CD4-positive, alpha-beta T cell treated with Interleukin-15 for 4 hours (primary cell): ENCODE measurements at regions not wholly inside any gene's neighbourhood (a gene's known extent, or its start where the extent isn't known, plus 50 kb on each side); places are given as distances from the start of the nearest gene placed in this dataset.

ENCODE experiments used
- DNase-seq: peaks from one replicate; pipeline ENCODE4 v3.0.0-alpha.2; 2020; ENCODE audit warnings: low spot score

GRCh38 chr11:134907636-134908035, 495.6 kb upstream of the B3GAT1 start:
- no peak for DNase-seq

DNA sequence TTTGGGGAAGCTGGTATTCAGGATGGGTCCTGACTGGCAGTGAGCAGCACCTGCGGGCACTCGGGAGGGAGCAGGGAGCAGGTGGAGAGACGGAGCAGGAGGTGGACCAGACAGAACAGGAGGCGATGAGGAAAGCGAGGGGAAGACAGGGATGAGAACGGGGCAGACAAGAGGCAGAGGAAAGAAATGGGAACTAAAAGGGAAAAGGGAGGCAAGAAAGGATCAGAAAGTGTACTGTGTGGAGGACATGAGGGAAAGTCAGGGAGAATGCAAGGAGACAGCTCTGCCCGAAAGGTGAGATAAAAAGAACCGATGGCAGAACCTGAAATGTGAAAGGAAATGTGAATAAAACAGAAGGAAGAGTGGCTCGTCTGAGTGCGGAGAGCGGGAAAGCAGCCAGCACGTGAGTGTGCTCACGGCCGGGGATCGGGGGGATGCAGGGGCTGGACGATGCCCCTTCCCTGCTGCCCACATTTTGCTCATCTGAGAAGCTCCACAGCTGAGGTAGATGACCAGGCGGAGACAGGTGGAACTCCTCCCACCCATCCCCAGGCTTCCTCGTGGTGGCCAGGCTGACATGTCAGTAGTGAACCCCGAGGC, 494.4 kb upstream of the B3GAT1 start:
- no peak for DNase-seq

- DNase-seq, result no peak
Observed at GRCh38 chr11:134905928-134906327, 493.9 kb upstream of the B3GAT1 start.

GRCh38 chr11:134905517-134905916, 493.5 kb upstream of the B3GAT1 start:
- no peak for DNase-seq

GRCh38 chr11:134904103-134904790, 492.2 kb upstream of the B3GAT1 start:
- no peak for DNase-seq

DNA sequence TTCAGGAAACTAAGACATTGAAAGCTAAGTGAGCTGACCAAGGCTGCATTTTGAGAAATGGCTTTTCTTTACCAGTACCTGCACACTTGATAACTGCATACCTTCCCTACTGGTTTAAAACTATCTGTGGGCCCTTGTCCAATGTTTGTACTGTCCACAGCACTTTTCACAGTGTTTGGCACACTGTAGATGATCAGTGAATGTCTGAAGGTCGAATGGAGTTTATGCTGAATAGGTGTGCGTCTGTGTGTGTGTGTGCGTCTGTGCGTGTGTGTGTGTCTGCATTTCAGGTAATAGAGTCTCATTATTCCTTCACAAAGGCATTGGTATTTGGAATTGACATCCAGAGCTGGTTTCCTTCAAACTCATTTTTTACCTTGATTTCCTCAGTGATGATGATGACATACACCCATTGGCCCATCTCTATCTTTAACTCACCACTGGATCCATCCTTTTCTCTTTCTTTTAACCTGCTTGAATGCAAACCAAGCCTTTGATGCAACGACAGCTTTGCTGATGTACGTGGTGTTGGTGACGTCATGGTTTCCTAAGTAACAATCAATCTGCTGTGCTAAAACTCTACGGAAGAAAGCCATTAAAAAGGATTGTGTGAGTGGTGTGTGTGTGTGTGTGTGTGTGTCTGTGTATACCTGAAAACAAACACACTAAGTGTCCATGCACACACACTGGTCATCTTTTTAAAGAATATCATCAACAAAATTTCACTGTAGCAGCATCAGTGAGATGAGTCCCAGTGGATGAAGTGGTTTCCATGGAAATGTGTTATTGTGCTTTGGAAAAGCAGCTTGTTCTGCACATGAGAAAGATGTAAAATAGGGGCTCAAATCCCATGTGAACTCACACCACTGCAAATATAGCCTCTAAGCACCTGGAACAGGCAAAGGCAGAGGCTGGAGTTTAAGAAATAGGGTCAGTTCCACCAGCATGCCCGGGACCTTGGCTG, 490.2 kb upstream of the B3GAT1 start:
- no peak for DNase-seq

DNA sequence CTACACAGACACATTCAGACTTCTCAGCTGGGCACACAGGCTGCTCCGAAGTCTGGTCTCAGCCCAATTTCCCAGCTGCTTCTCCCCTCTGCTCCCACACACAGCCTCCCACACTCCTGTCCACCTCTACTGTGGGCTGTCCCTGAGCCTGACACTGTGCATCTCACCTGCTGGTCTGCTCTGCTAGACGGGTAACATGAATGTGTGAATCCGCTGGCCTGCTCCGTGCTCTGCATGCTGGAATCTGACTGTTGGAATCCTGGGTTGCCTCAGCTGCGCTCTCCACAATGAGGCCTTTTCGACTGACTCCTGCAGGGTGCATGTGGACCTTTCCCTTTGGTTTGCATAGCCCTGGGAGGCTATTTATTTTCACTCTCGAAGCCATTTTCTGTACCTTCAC, 489.5 kb upstream of the B3GAT1 start:
- no peak for DNase-seq

GRCh38 chr11:134893810-134894685, 482.0 kb upstream of the B3GAT1 start:
- no peak for DNase-seq

- DNase-seq, result no peak
Observed at GRCh38 chr11:134890446-134890845, 478.4 kb upstream of the B3GAT1 start.

- DNase-seq, result no peak
Observed at GRCh38 chr11:134889832-134890231, 477.8 kb upstream of the B3GAT1 start.

- DNase-seq, result no peak
Observed at GRCh38 chr11:134888821-134889220, 476.8 kb upstream of the B3GAT1 start.

DNA sequence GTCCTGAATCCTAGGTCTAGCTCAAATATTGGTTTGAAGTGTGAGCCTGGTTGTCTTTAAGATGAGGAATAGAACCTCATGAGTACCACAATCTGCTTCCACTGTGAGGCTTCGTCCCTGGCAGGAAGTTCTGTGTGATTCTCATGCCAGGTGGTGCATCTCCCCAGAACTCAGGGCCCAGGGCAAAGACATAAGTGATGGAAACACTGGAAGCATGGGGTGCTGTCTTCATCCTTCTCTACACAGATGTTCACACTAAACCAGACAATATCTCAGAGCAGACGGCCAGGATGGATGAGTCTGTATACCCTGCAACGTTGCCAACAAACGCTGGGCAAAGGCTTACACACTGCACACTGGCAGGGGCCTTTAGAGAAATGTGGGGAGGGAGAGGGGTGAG, 475.9 kb upstream of the B3GAT1 start:
- DNase-seq, result no peak

DNA sequence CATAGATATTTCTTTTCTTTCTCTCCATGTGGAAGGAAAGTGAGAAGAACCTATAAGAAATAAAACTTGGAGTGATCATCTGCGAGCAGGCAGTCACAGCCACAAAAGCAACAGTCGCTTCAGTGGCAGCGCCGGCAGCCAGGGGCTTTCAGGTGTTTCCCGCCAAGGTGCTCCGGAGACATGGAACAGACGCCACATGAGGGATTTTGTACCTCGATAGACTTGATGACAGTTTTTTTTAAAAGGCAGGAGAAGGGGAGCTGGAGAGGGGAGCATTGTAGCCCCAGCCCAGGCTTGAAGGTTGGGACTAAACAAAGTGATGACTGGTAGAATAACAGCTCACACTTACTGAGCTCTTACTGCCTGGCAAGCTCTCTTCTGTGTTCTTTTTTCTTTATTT, 471.4 kb upstream of the B3GAT1 start:
- DNase-seq, result no peak

DNA sequence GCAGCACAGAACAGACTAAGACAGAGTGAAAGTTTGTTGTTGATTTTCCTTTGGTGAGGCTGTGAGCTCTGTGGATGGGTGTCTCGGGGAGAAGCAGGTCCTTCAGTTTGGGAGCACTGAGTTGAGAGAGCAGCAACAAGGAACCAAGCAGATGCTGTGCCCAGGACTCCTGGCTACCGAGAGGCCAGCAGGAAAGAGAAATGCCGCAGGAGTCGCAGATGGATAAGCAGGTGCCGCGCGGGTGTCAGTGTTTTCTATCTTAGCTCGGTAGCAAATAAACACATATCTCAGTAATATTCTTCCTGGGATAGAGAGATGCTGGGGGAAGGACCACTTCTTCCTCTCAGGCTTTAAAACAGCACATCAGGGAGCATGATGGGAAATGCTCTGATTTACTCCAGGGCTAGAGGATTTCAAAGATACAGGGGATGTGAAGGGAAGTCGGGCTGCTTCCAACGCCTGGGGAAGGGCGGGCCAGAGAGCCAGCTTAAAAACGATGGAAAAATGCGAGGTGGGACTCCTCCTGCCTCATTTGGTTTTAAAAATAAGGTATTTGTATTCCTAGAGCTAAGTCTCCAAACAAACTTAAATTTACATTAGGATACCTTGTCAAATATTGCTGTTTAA, 470.7 kb upstream of the B3GAT1 start:
- DNase-seq, result no peak

DNA sequence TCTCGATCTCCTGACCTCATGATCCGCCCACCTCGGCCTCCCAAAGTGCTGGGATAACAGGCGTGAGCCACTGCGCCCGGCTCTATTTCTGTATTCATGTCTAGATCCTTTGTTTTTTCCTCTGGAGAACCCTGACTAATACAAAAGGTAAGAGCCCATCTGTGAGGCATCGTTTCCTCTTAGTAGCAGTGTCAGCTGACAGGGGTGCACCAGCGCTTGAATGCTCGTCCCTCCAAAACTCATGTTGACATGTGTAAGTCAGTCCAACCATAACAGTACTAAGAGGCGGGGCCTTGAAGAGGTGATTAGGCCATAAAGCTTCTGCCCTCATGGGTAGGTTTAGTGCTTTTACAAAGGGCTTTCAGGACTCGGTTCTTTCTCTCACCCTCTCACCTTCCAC, 470.1 kb upstream of the B3GAT1 start:
- no peak for DNase-seq

DNA sequence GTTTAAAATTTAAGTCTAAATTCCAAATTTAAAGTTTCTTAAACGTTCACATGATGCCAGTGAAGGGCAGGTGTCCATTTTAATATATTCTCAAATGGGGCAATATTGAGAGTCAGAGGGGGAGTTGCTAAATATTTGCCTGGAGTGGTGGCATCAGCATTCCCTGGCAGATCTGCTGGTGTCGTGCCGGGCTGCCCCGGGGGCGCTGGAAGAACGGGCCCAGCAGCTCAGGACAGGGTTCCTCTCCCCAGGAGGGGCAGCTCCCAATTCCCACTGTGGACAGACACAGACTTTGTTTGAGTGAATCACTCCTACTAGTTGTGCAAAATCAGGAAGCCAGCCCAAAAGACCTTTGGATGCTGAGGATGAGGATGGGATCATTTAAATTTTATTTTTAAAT, 468.7 kb upstream of the B3GAT1 start:
- no peak for DNase-seq

GRCh38 chr11:134879931-134880330, 467.9 kb upstream of the B3GAT1 start:
- no peak for DNase-seq

DNA sequence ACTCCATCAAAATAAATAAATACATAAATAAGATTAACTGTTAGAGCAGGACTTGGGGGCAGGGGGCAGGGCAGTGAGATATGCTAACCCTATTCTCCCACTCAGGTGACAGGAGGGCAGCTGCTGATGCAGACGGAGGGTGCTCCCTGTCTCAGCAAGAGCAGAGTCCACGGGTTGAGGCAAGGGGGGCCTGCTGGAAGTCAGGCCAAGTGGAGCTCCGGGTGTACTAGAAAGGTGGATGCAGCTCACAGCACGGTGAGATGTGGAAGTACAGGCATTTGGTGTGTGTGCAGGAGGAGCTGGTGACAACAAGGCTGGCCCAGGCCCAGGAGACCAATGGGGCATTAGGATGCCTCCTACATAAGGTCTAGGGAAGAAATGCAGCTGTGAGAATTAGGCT, 467.3 kb upstream of the B3GAT1 start:
- DNase-seq, result no peak

- no peak for DNase-seq
Observed at GRCh38 chr11:134878785-134879184, 466.7 kb upstream of the B3GAT1 start.

DNA sequence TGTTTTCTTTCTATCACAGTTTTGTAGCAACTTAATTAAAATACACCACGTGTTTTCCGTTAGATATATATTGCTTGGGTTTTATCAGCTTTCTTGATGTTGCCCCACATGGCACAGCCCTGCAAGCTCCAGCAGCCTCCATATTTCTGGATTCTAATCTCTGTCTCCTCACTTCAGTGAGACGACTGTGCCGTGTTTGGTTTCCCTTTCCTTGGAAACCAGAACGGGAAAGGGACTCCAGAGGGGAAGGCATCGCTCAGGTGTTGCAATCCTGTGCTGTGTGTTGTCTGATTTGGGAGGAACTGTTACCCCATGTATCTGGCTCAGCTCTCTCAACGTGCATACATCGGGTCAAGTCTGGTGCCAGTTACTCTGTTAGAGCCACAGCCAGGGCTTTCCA, 464.2 kb upstream of the B3GAT1 start:
- DNase-seq, result no peak

DNA sequence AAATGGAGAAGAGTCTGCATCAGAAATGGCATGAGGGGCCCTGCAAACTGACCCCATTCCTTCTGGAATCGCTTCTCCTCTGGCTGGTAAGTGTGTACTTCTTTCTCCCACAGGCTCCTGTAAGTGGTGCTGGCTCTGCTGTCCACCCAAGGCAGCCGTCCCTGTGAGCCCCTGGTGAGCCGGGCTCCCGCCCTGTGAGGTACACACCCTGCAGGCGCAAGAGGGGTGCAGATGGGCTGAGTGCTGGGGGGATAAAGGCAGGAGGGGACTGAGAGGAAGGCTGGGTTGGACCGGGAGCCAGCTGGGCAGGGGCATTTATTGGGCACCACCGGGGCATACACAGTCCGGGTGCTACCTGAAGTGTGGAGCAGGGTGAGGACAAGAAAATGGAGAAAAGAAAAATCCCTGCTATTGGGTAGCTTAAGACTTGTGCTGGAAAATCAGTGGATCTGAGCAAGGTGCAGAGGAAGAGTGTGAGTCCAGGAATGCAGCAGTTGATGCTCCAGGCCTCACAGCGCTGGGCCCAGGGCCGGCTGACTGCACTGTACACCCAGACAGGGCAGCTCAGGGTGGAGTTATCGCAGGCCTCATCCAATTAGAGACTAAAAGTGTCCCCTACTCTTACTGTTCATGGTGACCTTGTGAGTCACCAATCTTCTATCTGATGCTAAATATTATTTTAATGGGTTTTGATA, 455.1 kb upstream of the B3GAT1 start:
- DNase-seq, result no peak
